Esophagus muscularis mucosa (tissue), 4 donors: ENCODE measurements at regions not wholly inside any gene's neighbourhood (a gene's known extent, or its start where the extent isn't known, plus 50 kb on each side); places are given as distances from the start of the nearest gene placed in this dataset.

Source experiments
- DNase-seq: peaks from one replicate; pipeline ENCODE4 v3.0.0-alpha.2; 2017; ENCODE audit errors: extremely low spot score
- H3K27ac ChIP-seq, 4 donors: fragments of 200-600 bp; sonication (generic); replicated peaks in 1 of 4; 1 replicate in 3 of 4; 2 replicates in 1 of 4; pipeline ENCODE4 v1.5.1; 2016 to 2019; ENCODE audit warnings: mild to moderate bottlenecking in 1 of 4
- H3K27me3 ChIP-seq, 4 donors: fragments of 200-600 bp; sonication (generic); one replicate each; pipeline versions ENCODE4 v1.5.1 to v1.6.0; 2016 to 2019
- H3K36me3 ChIP-seq, 4 donors: fragments of 200-600 bp; sonication (generic); one replicate each; pipeline ENCODE4 v1.5.1; 2016 to 2019
- H3K4me1 ChIP-seq, 4 donors: fragments of 200-600 bp; sonication (generic); one replicate each; pipeline ENCODE4 v1.5.1; 2016 to 2019
- H3K4me3 ChIP-seq, 4 donors: fragments of 200-600 bp; sonication (generic); 1 replicate in 2 of 4; 2 replicates in 2 of 4; pipeline ENCODE4 v1.5.1; 2016 to 2019; ENCODE audit warnings: mild to moderate bottlenecking in 4 of 4, moderate library complexity in 1 of 4
- H3K9me3 ChIP-seq, 4 donors: fragments of 200-600 bp; sonication (generic); 1 replicate in 3 of 4; 2 replicates in 1 of 4; pipeline ENCODE4 v1.5.1; 2016 to 2019
- CTCF ChIP-seq, 3 experiments: fragments of 200-600 bp in 2 of 3; fragments of 450-650 bp in 1 of 3; sonication (generic) in 2 of 3; IDR thresholded peaks; one replicate each; pipeline ENCODE4 v1.5.1; 2017 to 2019; ENCODE audit warnings: antibody characterized with exemption in 3 of 3, mild to moderate bottlenecking in 2 of 3, moderate library complexity in 1 of 3
- EP300 ChIP-seq: sonication (generic); formaldehyde crosslinking; IDR thresholded peaks from one replicate; pipeline ENCODE4 v1.6.1; 2017; ENCODE audit warnings: antibody characterized with exemption
- POLR2A ChIP-seq: fragments of 450-650 bp; IDR thresholded peaks from one replicate; pipeline ENCODE4 v1.6.1; 2017; ENCODE audit warnings: antibody characterized with exemption, moderate library complexity, mild to moderate bottlenecking, low read depth
- POLR2AphosphoS5 ChIP-seq, 2 donors: sonication (generic); formaldehyde crosslinking; IDR thresholded peaks; one replicate each; pipeline ENCODE4 v1.6.1; 2017; ENCODE audit warnings: antibody characterized with exemption in 2 of 2
- WGBS: methylation state at CpG from one replicate; pipeline ENCODE4 v1.1.5; 2018; 5-methylcytosine and 5-hydroxymethylcytosine counted together
- intact Hi-C: fragments of 100-400 bp; cut with DNase I; formaldehyde crosslinking; loops from one replicate; pipeline ENCODE4 v1.15.1; 2023

- peaks cover 0 to 19% (median 10%) of the 10 kb centered on the region in 4 donors for H3K9me3 ChIP-seq
- TF ChIP-seq POLR2A (no peak), EP300 (no peak), POLR2AphosphoS5 (IDR thresholded peaks at IDR 0.05) (no peak), CTCF (IDR thresholded peaks at IDR 0.05) (no peak)
- DNase-seq: no peak
- no peak overlapping the region for H3K4me3 ChIP-seq
- intact Hi-C loops: no loop called here
- WGBS: 28% methylated on average over 3 of the region's 3 CpGs
- H3K36me3 ChIP-seq: no peaks in the 10 kb centered on the region
- no peaks in the 10 kb centered on the region for H3K4me1 ChIP-seq
- H3K27ac ChIP-seq: no peak overlapping the region
- H3K27me3 ChIP-seq: no peaks in the 10 kb centered on the region
Measured at GRCh38 chr10:111506266-111507034, 429.6 kb downstream of the ADRA2A start.

- H3K4me3 ChIP-seq: no peak overlapping the region
- H3K27me3 ChIP-seq: no peaks in the 10 kb centered on the region
- intact Hi-C loops: no loop called here
- no peak for TF ChIP-seq POLR2AphosphoS5 (IDR thresholded peaks at IDR 0.05)
- no peak for TF ChIP-seq CTCF (IDR thresholded peaks at IDR 0.05)
- no peak for TF ChIP-seq EP300
- no peak for TF ChIP-seq POLR2A
- H3K36me3 ChIP-seq: no peaks in the 10 kb centered on the region
- no peak for DNase-seq
- 96% methylated on average over 1 of the region's 1 CpG for WGBS
- H3K9me3 ChIP-seq: no peaks in the 10 kb centered on the region
- no peak overlapping the region for H3K27ac ChIP-seq
- no peaks in the 10 kb centered on the region for H3K4me1 ChIP-seq
Measured at GRCh38 chr10:111511751-111512150, 434.9 kb downstream of the ADRA2A start.

- H3K4me3 ChIP-seq: no peak overlapping the region
- no peaks in the 10 kb centered on the region for H3K9me3 ChIP-seq
- H3K36me3 ChIP-seq: no peaks in the 10 kb centered on the region
- intact Hi-C loops: no loop called here
- no peaks in the 10 kb centered on the region for H3K4me1 ChIP-seq
- no peak overlapping the region for H3K27ac ChIP-seq
- no peaks in the 10 kb centered on the region for H3K27me3 ChIP-seq
- 88% methylated on average over 4 of the region's 4 CpGs for WGBS
- no peak for DNase-seq
- TF ChIP-seq POLR2A (no peak), EP300 (no peak), CTCF (IDR thresholded peaks at IDR 0.05) (no peak), POLR2AphosphoS5 (IDR thresholded peaks at IDR 0.05) (no peak)
Measured at GRCh38 chr10:111515264-111515663, 438.4 kb downstream of the ADRA2A start.

GRCh38 chr10:111515706-111516105 is 438.9 kb downstream of the ADRA2A start:
- intact Hi-C loops: no loop called here
- H3K4me1 ChIP-seq: no peaks in the 10 kb centered on the region
- no peak for DNase-seq
- H3K27me3 ChIP-seq: no peaks in the 10 kb centered on the region
- no peaks in the 10 kb centered on the region for H3K9me3 ChIP-seq
- no peak for TF ChIP-seq EP300
- TF ChIP-seq POLR2AphosphoS5 (IDR thresholded peaks at IDR 0.05): no peak
- TF ChIP-seq POLR2A: no peak
- TF ChIP-seq CTCF (IDR thresholded peaks at IDR 0.05): no peak
- H3K36me3 ChIP-seq: no peaks in the 10 kb centered on the region
- H3K27ac ChIP-seq: no peak overlapping the region
- no peak overlapping the region for H3K4me3 ChIP-seq

- Histone ChIP-seq H3K9me3 (no peaks in the 10 kb centered on the region), H3K4me1 (no peaks in the 10 kb centered on the region), H3K36me3 (no peaks in the 10 kb centered on the region), H3K4me3 (no peak overlapping the region), H3K27me3 (no peaks in the 10 kb centered on the region), H3K27ac (no peak overlapping the region)
- intact Hi-C loops: no loop called here
- TF ChIP-seq CTCF (IDR thresholded peaks at IDR 0.05): no peak
- no peak for TF ChIP-seq POLR2A
- TF ChIP-seq EP300: no peak
- TF ChIP-seq POLR2AphosphoS5 (IDR thresholded peaks at IDR 0.05): no peak
- no peak for DNase-seq
Measured at GRCh38 chr10:111516144-111516543, 439.3 kb downstream of the ADRA2A start.
